ENCODE measurements at regions not wholly inside any gene's neighbourhood (a gene's known extent, or its start where the extent isn't known, plus 50 kb on each side); places are given as distances from the start of the nearest gene placed in this dataset.

DNA sequence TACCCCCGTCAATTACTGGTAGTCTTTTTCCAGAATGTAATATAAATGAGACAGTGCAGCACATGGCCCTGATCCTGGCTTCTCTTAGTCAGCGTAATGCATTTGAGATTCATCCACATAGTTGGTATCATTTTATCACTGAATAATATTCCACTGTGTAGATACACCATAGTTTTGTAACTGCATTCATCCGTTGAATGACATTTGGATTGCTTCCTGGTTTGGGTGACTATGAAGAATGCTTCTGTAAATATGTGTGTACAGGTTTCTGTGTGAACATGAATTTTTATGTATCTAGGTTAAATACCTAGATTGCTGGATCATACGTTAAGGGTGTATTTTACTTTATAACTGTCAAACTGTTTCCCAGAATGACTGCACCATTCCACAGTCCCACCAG, 62.6 kb upstream of the STMND1 start:
- TF ChIP-seq POLR2A (IDR thresholded peaks at IDR 0.05; ENCODE audit: low read depth, low read length) (no peak), POLR2AphosphoS5 (IDR thresholded peaks at IDR 0.05; ENCODE audit: low read depth, low read length) (no peak), TAF1 (IDR thresholded peaks at IDR 0.05; ENCODE audit: borderline replicate concordance, low read depth, low read length) (no peak)
